GM18870 (cell line): ENCODE measurements at regions not wholly inside any gene's neighbourhood (a gene's known extent, or its start where the extent isn't known, plus 50 kb on each side); places are given as distances from the start of the nearest gene placed in this dataset.

ENCODE experiments used
- ATAC-seq: cut with Tn5 transposase; IDR thresholded peaks from one replicate; pipeline ENCODE4 v1.9.1; 2021; ENCODE audit warnings: moderate library complexity; ENCODE audit not compliant: unreplicated experiment

DNA sequence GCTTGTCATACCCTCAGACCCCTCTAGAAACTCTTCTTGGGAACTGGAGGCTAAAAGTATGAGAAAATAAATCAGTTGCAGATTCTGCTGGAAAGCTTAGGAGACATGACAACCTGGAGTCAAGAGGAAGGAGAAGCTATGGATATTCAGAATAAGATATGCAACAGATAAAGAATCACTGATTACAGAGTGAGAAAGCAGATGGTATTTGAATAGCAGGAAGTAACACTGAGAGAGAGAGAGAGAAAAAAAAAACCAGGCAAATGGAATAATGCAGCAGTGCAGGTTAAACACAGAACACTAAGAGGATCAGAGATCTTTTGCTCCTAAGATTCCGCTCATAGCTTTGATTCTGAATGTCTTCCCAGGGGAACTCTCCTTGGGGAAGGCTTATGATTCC, 1284.1 kb upstream of the NXPH2 start:
- ATAC-seq: no peak

DNA sequence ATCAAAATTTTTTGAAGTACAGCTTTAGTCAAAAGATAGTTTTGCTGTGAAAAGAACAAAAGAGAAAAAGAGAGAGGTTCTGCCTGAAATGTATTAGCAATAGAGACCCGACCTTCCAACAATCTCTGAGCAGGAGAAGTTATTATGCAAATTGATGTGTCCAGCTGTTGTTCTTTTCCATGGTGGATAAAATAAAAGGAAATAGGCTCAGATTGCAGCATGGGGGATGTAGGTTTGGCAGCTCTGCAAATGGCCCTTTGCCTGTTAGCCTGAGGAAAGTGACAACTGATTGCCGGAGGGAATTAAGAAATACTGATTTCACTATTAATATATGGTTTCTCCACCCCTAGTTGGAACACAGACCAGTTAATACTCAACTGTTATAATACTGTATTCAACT, 1283.2 kb upstream of the NXPH2 start:
- no peak for ATAC-seq

DNA sequence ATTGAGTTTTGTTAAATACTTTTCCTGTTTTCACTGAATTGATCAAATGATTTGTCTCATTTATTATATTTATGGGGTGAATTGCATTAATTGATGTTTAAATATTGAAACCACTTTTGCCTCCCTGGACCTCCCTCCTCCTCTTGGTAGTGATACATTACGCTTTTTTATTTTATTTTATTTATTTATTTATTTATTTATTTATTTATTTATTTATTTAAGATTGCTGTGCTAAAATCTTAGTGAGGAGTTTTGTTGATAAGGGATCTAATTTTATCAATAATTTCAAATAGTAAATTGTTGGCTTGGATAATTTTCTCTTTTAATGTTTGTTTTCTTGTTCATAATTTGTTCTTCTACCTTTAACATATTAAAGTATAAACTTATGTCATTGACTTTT, 1281.0 kb upstream of the NXPH2 start:
- no peak for ATAC-seq

DNA sequence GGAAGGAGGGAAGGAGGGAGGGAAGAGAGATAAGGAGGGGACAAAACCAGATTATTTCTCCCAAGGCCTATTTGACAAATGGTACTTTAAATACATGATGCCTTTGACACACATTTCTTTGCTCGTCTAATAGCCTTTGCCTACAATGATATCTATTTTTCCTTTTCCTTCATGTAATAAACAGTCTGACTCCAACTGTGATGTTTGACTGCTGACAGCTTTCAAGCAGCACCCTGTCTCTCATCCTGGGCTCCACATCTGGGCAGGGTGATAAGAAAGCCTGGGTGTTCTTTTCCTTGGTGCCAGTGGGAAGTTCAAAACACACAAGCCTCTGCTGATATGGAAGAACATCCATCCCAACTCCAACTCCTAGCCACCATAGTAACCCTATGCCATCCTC, 1277.7 kb upstream of the NXPH2 start:
- no peak for ATAC-seq

DNA sequence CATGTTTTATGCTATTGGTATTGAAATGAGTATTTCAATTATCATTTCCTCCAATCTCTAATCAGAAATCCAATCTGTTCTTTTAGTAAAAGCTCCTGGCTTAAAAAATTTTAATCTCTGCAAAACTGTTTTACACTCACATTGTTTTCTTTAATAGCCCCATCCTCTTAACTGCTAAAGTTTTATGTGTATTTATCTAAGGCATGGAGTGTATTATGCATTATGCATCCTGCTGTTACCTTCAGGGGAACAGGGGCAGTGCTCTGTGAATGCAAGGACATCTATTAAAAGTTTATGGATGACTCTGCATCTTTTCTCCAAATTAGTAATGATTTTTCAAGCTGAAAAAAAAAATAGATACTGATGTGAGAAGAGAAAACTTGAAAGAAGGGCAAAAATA, 1261.6 kb upstream of the NXPH2 start:
- ATAC-seq: no peak

DNA sequence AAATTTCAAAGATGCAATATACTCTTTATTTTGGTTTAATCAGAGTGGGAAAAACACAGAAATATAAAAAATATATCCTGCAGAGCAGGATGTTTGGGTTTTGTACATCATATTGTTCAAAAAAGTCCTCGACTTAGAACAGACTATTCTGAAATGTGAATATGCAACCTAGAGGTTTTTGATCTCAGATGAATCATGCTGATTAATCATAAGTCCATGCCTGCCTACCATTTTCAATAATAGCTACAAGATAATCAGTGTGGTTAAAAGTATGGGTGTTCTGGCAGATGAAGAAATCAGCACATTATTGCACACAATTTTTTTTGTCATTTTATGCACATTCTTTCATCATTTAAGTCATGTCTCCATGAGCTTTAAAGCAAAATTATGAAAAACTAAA, 1261.0 kb upstream of the NXPH2 start:
- ATAC-seq: no peak

DNA sequence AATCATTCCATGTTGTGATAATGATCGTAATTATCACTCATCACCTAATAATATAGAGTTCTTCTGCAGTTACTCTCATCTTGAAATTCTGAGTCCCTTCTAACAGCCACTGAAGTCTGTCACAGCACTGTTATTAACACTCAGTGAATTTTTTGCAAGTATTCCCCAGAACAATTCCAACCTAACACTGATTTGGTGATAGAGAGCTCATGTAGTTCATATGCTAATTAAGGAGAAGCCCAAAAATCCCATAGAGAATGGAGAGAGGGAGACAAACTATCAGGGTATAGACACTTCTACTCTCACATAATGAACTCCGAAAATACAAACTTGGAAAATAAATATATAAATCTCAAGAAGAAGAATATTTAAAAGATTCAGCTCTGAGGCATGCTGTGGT, 1253.4 kb upstream of the NXPH2 start:
- ATAC-seq: no peak

DNA sequence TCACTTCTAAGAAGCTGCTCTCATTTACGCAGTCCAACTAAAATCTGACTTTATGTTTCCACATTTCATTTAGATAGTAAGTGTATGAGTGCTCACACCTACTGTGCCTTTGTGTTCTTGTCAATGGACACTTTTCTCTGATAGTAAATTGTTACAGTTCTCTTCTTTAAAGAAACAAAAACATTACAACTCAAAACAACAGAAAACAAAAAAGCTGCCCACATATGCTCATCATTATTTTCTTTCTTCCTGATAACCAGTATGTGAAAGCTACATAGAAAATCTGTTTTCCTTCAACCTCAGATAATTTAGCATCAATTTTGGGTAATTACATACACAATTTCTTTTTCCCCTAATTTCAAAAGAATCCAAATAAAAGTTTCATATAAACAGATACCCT, 1247.8 kb upstream of the NXPH2 start:
- no peak for ATAC-seq

DNA sequence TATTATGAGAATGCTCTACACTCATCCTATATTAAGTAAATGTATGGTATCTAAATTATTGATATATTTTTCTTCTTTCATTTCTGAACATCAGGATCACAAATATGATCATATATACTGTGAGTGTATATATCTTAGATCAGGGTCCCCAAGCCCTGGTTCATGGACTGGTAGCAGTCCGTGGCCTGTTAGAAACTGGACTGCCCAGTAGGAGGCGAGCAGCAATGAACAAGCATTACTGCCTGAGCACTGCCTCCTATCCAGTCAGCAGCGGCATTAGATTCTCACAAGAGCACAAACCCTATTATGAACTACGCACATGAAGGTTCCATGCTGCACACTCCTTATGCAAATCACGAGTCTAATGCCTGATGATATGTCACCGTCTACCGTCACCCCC, 1247.1 kb upstream of the NXPH2 start:
- no peak for ATAC-seq

DNA sequence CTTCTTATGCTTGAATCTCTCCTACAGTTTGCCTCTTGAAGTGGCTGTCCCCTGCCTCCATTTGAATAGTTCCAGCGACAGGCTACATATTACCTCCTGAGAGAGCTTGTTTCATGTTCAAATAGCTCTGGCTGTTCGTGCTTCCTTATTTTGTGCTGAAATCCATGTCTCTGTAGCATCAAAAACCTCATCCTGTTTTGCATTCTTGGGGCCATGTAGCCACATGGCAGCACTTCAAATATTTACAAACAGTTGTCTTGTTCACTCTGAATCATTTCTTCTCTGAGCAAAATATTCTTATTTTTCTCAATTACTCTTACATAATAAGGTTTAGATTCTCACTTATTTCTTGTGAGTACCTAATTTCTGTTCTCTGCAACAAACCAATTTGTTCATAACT, 1243.1 kb upstream of the NXPH2 start:
- no peak for ATAC-seq

DNA sequence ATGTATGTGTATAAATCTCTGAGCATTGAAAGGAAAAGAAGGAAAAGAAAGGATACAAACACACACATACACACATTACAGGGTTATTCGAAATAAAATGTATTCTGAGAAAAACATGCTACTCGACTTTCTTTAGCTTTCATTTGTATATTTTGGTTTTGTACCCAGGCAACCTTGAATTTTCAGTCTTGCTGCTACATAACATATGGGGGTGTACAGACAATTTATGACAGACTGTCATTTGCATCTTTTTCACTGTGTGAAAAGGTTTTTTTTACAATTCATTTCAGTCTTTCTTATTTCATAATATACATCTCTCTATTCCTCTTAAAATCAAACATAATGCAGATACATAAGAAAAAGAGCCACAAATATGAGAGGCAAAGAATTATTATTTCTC, 1238.4 kb upstream of the NXPH2 start:
- no peak for ATAC-seq

DNA sequence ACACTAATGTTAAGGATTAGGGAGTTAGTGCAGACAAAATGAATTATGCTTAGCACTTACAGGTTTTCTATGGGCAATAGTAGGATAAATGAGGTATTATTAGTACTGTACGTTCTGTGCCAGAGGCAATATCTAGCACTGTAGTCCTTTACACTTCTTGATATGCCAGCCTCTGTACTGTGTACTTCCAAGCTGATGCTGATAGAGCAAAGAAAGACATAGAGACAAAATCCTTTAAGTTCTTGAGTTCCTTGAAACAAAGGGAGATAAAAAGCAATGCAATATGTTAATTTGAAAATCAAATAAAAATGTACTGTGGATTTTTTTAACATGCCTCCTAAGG, 1234.0 kb upstream of the NXPH2 start:
- no peak for ATAC-seq

DNA sequence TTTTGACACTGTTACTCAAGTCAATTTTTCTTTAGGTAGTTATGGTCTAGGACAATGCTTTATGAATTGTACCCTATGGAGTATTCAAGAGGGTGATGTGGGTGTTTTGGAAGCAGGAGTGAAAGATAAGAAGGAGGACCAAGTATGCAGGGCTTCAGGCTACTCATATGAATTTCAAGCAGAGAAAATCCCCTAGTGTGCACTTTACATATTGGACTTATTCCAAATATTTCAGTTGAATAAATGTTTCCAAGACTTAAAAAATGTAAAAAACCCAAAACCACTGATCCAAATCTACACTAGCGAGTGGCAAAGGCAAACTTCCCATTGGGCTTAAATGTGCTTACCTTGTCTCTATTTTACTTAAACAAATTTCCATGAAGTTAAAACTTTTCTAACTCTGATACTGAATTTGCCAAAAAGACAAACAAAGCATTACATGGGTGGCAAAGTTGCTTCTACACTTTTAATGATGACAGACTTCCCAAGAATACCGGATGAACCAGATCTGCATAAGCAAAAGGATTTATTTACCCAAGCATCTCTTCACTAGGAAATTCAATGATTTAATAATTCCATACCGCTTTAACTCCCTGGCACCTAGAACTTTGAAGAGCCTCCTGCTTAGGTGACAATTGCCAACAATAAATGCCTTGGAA, 1233.5 kb upstream of the NXPH2 start:
- ATAC-seq: no peak

DNA sequence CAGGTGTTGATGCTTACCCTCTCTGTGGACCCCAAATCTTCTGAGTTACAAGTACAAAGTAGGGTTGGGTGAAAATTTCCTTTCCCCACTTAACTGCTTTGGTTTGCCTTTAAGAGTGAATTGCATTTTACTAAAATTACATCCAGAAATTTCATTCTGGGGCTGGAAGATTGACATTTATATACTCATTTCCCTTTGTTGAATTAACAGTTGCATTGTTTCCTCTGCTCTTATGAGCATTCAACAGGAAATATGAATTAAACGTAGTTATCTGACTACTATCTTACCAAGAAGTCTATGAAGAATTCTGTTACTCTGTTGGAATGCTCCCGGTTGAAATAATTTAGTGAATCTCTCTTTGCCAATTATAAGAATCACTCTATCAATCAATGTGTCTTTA, 1231.1 kb upstream of the NXPH2 start:
- ATAC-seq: no peak

DNA sequence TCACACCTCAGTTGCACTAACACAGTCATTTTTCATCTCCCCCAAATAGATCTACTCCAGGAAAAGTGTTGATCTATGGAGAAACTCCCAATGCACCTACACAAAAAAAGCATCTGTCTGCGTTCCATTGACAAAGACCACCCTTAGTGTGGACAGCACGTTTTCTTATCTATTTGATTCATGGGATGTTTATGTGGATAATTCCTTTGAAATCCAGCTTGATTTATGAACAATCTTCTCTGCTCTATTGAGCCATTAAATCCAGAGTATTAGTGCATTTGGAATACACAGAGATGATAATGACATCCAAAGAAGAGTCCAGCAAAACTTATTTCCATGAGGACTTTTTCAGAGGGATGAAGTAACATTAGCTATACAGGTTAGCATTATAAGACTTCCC, 1221.9 kb upstream of the NXPH2 start:
- no peak for ATAC-seq

DNA sequence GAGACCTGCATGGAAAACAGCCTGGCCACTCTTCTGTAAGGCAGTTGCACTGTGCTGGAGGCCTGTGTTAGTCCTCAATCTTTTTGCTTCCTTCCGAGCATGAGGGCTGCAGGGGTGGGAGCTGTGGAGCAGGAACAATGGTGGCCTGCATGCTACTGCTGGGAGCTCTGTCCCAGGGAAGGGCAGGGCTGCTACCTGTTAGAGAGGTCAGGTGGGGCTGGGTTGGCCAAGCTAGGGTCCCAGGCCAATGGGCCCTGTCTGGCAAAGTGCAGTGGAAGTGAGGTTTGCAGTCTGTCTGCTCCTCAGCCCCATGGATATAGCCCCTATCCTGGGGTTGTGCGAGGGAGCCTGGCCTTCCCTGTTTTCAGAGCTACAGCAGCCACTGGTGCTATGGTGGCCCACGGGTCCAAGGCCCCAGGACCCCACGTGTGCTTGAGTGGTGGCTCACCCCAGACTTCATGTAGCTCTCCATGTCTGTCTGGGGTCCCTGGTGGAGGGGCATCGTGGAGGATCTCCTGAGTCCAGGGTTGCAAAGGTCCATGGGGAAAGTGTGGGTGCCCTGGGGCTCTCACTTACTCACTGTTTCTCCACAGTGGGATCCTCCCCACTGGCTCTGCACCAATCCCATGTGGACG, 1212.6 kb upstream of the NXPH2 start:
- ATAC-seq: no peak

DNA sequence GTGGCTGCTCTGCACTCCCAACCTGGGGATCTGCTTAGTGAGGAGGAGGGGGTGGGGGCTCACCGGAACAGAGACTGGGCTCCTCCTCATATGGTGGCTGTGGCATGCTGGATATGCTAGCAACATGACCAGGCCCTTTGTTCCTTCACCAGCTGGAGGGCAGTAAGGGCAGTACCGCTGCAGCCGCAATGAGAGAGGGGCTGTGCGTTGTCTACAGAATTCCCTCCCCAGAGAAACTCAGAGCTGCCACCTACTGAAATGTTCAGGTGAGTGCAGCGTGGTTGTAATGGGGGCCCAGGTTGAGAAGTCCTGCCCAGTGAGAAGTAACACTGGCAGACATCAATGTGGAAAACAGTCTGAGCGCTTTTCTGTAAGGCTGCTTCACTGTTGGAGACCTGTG, 1211.9 kb upstream of the NXPH2 start:
- no peak for ATAC-seq

DNA sequence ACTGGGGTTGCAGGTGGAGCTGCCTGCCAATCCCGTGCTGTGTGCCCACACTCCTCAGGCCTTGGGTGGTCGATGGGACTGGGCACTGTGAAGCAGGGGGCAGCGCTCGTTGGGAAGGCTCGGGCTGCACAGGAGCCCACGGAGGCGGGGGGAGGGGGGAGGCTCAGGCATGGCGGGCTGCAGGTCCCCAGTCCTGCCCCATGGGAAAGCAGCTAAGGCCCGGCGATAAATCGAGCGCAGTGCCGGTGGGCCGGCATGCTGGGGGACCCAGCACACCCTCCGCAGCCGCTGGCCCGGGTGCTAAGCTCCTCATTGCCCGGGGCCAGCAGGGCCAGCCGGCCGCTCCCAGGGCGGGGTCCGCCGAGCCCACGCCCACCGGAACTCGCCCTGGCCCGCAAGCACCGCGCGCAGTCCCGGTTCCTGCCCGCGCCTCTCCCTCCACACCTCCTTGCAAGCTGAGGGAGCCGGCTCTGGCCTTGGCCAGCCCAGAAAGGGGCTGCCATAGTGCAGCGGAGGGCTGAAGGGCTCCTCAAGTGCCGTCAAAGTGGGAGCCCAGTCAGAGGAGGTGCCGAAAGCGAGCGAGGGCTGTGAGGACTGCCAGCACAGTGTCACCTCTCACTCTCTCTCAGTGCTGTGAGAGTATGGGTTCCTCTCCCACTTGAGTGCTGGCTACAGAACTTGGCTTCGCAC, 1210.6 kb upstream of the NXPH2 start:
- ATAC-seq: no peak

DNA sequence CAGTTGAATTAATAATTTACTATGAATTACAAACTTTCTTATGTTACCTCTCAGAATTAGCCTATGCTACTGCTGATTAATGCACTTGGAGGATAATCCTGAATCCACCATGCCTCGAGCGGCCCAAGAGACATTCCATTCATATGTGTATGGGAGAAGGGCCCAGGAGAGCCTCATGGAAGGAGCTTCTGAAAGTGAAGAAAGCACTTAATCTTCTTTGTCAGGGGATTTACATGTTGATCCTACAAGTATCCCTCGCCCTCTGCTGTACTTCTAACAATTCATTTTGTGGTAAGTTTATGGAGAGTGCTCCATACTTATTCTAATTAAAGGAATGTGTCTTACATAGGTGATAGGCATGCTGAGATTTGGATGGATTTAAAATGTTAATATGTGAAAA, 1189.1 kb upstream of the NXPH2 start:
- no peak for ATAC-seq

DNA sequence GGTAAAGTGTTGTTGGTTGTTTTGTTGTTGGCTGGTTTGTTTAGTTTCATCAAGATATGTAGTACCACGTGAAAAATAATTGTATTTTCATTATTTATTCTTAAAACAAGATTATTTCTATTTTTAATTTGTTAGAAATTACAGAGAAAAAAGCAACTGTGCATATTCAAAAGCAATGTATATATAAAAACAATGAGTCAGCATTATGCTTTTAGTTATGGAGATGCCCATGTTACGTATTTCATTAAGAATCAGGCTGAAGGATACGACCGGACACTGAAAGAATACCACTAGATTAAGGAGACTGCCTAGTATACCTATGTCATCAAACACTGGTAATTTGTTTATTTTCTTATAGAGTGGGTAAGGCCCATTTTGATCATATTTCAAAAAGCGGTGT, 1188.4 kb upstream of the NXPH2 start:
- ATAC-seq: no peak

DNA sequence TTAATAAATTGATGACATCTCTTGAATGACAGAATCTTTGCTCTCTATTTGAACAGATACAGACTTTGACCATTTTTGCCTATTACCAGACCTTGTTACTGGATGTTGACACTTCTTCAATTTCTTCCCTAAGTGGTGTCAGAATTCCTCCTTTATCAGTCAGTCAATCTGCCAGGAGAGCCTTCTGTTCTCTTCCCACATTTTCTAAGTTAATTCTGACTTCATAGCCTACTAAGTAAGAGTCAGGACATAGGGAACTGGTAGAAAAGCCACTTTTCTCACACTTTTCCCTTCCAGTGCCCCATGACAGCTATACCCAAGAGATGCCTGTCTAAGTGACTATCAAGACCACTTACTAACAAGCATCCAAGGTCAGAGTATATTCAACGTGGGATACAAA, 1187.5 kb upstream of the NXPH2 start:
- no peak for ATAC-seq

DNA sequence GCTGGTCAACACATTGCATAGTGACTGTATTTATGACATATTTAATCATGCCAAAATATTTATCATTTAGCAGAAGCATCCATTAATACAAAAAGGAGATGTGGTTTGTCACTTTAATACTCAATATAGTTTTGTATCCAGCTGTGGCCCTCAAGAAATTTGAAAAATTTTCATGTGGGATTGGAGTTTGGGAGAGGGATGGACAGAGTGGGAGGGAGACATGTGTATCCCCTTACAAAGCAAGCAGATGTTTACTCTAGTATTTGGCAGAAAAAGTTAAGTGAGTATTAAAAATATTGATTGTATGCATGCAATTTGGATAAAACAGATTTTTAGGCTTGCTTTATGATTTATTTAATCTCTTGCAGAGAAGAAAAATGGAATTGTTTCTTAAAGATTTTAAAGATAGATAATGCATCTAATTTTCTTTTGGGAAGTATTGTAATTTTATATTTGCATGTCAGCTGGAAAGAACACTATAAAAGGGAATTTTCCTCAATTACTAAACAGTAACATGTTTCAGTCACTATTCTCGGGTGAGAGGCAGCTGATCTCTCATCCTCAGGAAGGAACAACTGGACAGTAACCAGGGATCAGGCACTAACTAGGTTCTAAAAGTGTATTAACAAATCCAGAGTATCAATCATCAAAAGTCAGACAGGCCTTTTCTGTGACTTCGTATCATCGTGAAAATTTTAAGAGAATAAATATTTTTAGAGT, 1184.7 kb upstream of the NXPH2 start:
- no peak for ATAC-seq
